Stimulated activated CD4-positive, alpha-beta T cell treated with anti-CD3 and anti-CD28 coated beads, Interleukin-12 subunit alpha, Interleukin-12 subunit beta, amount 100 ng/mL, for 24 hours (primary cell): ENCODE measurements at regions not wholly inside any gene's neighbourhood (a gene's known extent, or its start where the extent isn't known, plus 50 kb on each side); places are given as distances from the start of the nearest gene placed in this dataset.
"Not testable (repeated sequence)": the region's sequence is repeated elsewhere in the genome, so short reads cannot be mapped to it uniquely, and the experiment has no call there.

Experiments used
- DNase-seq, 2 experiments: peaks; one replicate each; pipeline ENCODE4 v3.0.0-alpha.2; 2020; ENCODE audit warnings: low read depth in 2 of 2

- no peak for DNase-seq
Measured at GRCh38 chr4:126924237-126924636, 708.5 kb upstream of the INTU start.

GRCh38 chr4:126930059-126930458 lies 702.7 kb upstream of the INTU start:
- not testable (repeated sequence) for DNase-seq

- no peak for DNase-seq
Measured at GRCh38 chr4:126935801-126936200, 697.0 kb upstream of the INTU start.

GRCh38 chr4:126937342-126937741 lies 695.4 kb upstream of the INTU start:
- no peak for DNase-seq

- no peak for DNase-seq
Measured at GRCh38 chr4:126937846-126938422, 694.8 kb upstream of the INTU start.

GRCh38 chr4:126939401-126939800 lies 693.4 kb upstream of the INTU start:
- no peak for DNase-seq

- DNase-seq, result no peak
Measured at GRCh38 chr4:126947536-126947935, 685.2 kb upstream of the INTU start.

GRCh38 chr4:126954537-126955291 lies 678.0 kb upstream of the INTU start:
- no peak for DNase-seq

GRCh38 chr4:126955292-126956183 lies 677.2 kb upstream of the INTU start:
- no peak for DNase-seq

- no peak for DNase-seq
Measured at GRCh38 chr4:126956184-126956897, 676.4 kb upstream of the INTU start.

- no peak for DNase-seq
Measured at GRCh38 chr4:126957556-126957955, 675.2 kb upstream of the INTU start.

- no peak for DNase-seq
Measured at GRCh38 chr4:126957987-126958386, 674.8 kb upstream of the INTU start.

- no peak for DNase-seq
Measured at GRCh38 chr4:126958482-126958881, 674.3 kb upstream of the INTU start.

- no peak for DNase-seq
Measured at GRCh38 chr4:126959056-126959745, 673.6 kb upstream of the INTU start.

GRCh38 chr4:126960760-126961159 lies 672.0 kb upstream of the INTU start:
- no peak for DNase-seq

- no peak for DNase-seq
Measured at GRCh38 chr4:126961661-126962060, 671.1 kb upstream of the INTU start.

GRCh38 chr4:126965877-126966276 lies 666.9 kb upstream of the INTU start:
- DNase-seq, result no peak

GRCh38 chr4:126969360-126970235 lies 663.2 kb upstream of the INTU start:
- DNase-seq, result no peak

- DNase-seq, result no peak
Measured at GRCh38 chr4:126973201-126973600, 659.6 kb upstream of the INTU start.
